ENCODE measurements at regions not wholly inside any gene's neighbourhood (a gene's known extent, or its start where the extent isn't known, plus 50 kb on each side); places are given as distances from the start of the nearest gene placed in this dataset.

DNA sequence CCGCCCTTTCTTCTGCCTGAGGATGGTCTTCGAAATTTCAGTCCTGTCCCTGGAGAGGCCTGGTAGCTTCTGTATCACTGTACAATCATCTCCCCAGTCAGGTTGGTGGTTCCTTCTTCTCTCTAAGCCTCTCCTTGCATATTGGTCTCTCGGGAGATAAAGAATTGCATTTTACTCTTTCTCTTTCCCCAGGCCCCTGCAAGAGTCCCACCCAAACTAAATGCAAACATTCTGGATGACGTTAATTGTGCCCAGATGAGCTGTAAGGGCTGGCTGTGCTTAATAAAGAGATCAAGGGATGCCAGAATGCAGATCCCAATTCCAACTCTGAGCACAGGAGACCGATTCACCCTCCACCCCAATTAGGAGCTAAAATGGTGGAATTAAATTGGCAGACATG lies 835.4 kb upstream of the TMEM132C start:
- no peak overlapping the region for H3K27ac Mint-ChIP-seq (ENCODE audit: unreplicated experiment)
- no peaks in the 10 kb centered on the region for H3K27me3 Mint-ChIP-seq (ENCODE audit: unreplicated experiment)
- CTCF ChIA-PET: no interaction called here
- BruUV-seq (replicated peaks): no TSS peak
- H3K4me1 Mint-ChIP-seq (ENCODE audit: low read depth, unreplicated experiment): no peaks in the 10 kb centered on the region
- H3K36me3 Mint-ChIP-seq (ENCODE audit: insufficient read depth, unreplicated experiment): no peaks in the 10 kb centered on the region
- no peak for DNase-seq
- peaks cover 21% of the 10 kb centered on the region for H3K9me3 Mint-ChIP-seq (ENCODE audit: low read depth, unreplicated experiment)
- no peak overlapping the region for H3K4me3 Mint-ChIP-seq (ENCODE audit: low read depth, unreplicated experiment)
- TF ChIP-seq, protein P1, sequence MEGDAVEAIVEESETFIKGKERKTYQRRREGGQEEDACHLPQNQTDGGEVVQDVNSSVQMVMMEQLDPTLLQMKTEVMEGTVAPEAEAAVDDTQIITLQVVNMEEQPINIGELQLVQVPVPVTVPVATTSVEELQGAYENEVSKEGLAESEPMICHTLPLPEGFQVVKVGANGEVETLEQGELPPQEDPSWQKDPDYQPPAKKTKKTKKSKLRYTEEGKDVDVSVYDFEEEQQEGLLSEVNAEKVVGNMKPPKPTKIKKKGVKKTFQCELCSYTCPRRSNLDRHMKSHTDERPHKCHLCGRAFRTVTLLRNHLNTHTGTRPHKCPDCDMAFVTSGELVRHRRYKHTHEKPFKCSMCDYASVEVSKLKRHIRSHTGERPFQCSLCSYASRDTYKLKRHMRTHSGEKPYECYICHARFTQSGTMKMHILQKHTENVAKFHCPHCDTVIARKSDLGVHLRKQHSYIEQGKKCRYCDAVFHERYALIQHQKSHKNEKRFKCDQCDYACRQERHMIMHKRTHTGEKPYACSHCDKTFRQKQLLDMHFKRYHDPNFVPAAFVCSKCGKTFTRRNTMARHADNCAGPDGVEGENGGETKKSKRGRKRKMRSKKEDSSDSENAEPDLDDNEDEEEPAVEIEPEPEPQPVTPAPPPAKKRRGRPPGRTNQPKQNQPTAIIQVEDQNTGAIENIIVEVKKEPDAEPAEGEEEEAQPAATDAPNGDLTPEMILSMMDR (IDR thresholded peaks at IDR 0.05; ENCODE audit: unreplicated experiment): no peak
- intact Hi-C loops (cut with micrococcal nuclease; ENCODE audit: unreplicated experiment): no loop called here

DNA sequence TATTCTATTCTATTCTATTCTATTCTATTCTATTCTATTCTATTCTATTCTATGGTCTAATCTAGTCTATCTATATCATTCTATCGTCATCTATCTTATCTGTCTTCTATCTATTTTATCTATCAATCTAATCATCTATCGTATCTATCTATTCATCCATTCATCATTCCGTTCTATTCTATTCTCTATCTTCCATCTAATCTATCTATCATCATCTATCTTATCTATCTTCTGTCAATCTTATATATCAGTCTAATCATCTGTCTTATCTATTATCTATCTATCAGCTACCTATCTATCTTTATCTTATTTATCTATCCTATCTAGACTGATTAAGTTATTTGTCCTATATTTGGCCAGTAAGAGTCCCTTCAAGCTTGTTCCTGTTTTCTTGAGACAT lies 831.5 kb upstream of the TMEM132C start:
- H3K27me3 Mint-ChIP-seq (ENCODE audit: unreplicated experiment): no peaks in the 10 kb centered on the region
- DNase-seq: no peak
- intact Hi-C loops (cut with micrococcal nuclease; ENCODE audit: unreplicated experiment): no loop called here
- TF ChIP-seq, protein P1 (IDR thresholded peaks at IDR 0.05; ENCODE audit: unreplicated experiment): no peak
- H3K4me1 Mint-ChIP-seq (ENCODE audit: low read depth, unreplicated experiment): no peaks in the 10 kb centered on the region
- no peak overlapping the region for H3K4me3 Mint-ChIP-seq (ENCODE audit: low read depth, unreplicated experiment)
- CTCF ChIA-PET: no interaction called here
- BruUV-seq (replicated peaks): no TSS peak
- H3K27ac Mint-ChIP-seq (ENCODE audit: unreplicated experiment): no peak overlapping the region
- no peaks in the 10 kb centered on the region for H3K36me3 Mint-ChIP-seq (ENCODE audit: insufficient read depth, unreplicated experiment)
- peaks cover 11% of the 10 kb centered on the region for H3K9me3 Mint-ChIP-seq (ENCODE audit: low read depth, unreplicated experiment)

DNA sequence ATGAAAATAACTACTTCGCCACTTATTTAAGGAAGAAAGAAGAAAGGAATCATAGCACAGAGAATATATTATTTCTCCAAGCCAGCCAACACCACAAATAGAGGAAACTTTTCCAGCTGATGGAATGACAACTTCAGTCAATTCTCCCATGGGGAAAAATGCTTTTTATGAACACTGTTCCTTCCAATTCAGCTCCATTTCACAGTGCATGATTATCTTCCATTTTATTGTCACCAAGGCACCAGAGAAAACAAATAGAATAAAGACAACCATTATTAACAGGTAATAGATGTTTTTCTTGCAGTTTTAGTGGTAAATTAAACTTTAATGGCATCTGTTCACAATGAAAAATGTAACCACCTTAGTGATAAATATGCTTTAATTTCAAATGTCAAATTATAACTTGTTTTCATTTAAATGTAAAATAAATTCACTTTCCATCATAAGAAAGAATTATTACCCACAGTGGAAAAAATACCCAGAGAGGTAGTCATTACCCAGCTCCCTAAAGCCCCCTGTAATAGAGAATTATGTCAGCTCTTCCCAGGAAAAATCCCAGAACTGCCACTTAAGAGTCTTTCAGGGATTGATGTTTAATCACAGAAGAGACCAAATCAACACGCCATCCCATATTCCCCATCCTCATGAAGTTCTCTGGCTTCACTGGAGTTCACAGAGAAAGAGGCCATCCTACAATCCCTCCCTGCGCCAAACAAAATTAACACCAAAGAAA lies 828.3 kb upstream of the TMEM132C start:
- TF ChIP-seq, protein P1 (IDR thresholded peaks at IDR 0.05; ENCODE audit: unreplicated experiment): no peak
- no peak for DNase-seq
- Mint-ChIP-seq H3K9me3 (ENCODE audit: low read depth, unreplicated experiment) (peaks cover 12% of the 10 kb centered on the region), H3K4me1 (ENCODE audit: low read depth, unreplicated experiment) (no peaks in the 10 kb centered on the region), H3K27me3 (ENCODE audit: unreplicated experiment) (no peaks in the 10 kb centered on the region), H3K36me3 (ENCODE audit: insufficient read depth, unreplicated experiment) (no peaks in the 10 kb centered on the region), H3K4me3 (ENCODE audit: low read depth, unreplicated experiment) (no peak overlapping the region), H3K27ac (ENCODE audit: unreplicated experiment) (no peak overlapping the region)
- intact Hi-C loops (cut with micrococcal nuclease; ENCODE audit: unreplicated experiment): no loop called here
- no TSS peak for BruUV-seq (replicated peaks)
- CTCF ChIA-PET: no interaction called here

DNA sequence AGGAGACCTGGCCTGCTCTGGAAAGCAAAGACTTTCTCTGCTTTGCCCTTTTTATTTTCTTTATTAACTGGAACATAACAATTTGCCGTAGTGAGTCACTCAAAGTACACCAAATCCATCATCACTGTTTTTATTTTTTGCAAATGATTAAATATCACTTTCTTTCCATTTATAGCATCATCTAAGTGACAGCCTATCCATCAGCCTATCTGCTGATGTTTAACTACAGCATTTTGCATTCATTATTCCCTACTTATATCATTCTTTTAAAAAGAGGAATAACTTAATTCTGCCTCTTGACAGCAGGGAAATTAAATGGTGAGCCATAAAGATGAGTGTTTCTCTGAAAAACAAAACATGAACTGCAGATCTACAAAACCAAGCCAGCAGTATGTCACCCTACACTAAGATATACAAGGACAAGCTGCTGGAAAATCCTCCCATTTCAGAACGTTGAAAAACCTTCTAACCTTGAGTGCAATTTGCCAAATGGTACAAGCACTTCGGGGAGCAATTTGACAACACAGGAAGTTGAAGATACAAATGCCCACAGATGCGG lies 821.3 kb upstream of the TMEM132C start:
- H3K9me3 Mint-ChIP-seq (ENCODE audit: low read depth, unreplicated experiment): peaks cover 18% of the 10 kb centered on the region
- CTCF ChIA-PET: no interaction called here
- TF ChIP-seq, protein P1 (IDR thresholded peaks at IDR 0.05; ENCODE audit: unreplicated experiment): no peak
- H3K27me3 Mint-ChIP-seq (ENCODE audit: unreplicated experiment): no peaks in the 10 kb centered on the region
- intact Hi-C loops (cut with micrococcal nuclease; ENCODE audit: unreplicated experiment): no loop called here
- no TSS peak for BruUV-seq (replicated peaks)
- DNase-seq: no peak
- H3K4me3 Mint-ChIP-seq (ENCODE audit: low read depth, unreplicated experiment): no peak overlapping the region
- no peaks in the 10 kb centered on the region for H3K36me3 Mint-ChIP-seq (ENCODE audit: insufficient read depth, unreplicated experiment)
- H3K4me1 Mint-ChIP-seq (ENCODE audit: low read depth, unreplicated experiment): no peaks in the 10 kb centered on the region
- no peak overlapping the region for H3K27ac Mint-ChIP-seq (ENCODE audit: unreplicated experiment)
